Panc1 (cell line): ENCODE measurements at regions not wholly inside any gene's neighbourhood (a gene's known extent, or its start where the extent isn't known, plus 50 kb on each side); places are given as distances from the start of the nearest gene placed in this dataset.

ENCODE experiments used
- ATAC-seq: fragments of 200-7000 bp; cut with Tn5 transposase; 2 replicates; pipeline ENCODE4 v1.9.1; 2020; ENCODE audit warnings: mild to moderate bottlenecking, moderate library complexity
- BruUV-seq: library from RNA; stranded (reverse); fragments of 400-500 nt; replicated peaks from 2 replicates; lab custom pipeline; 2021; lab: Mats Ljungman, UMichigan
- CTCF ChIA-PET: fragments of 300-600 bp; sonication (Branson Sonifier 250); formaldehyde crosslinking; loops from one replicate; lab custom pipeline; 2022; ENCODE audit warnings: antibody characterized with exemption; lab: Charles Lee
- POLR2A ChIA-PET: fragments of 300-600 bp; sonication (Branson Sonifier 250); formaldehyde crosslinking; loops from one replicate; lab custom pipeline; 2022; ENCODE audit warnings: antibody characterized with exemption; lab: Charles Lee
- DNase-seq: peaks from one replicate; pipeline ENCODE4 v3.0.0-alpha.2; 2010; ENCODE audit warnings: low read depth, low spot score
- H3K27ac ChIP-seq: 2 replicates; pipeline ENCODE4 v1.5.1; 2011; ENCODE audit warnings: mild to moderate bottlenecking, low read length, inconsistent platforms
- H3K27me3 ChIP-seq: fragments of 200-500 bp; sonication (Bioruptor generic); 2 replicates; pipeline ENCODE4 v1.6.0; 2014; ENCODE audit warnings: low read length, inconsistent platforms; ENCODE audit not compliant: control insufficient read depth, insufficient read depth
- H3K36me3 ChIP-seq: fragments of 200-500 bp; sonication (Bioruptor generic); 2 replicates; pipeline ENCODE4 v1.5.1; 2014; ENCODE audit warnings: inconsistent platforms, mild to moderate bottlenecking, low read length, moderate library complexity; ENCODE audit not compliant: control insufficient read depth, insufficient read depth
- H3K4me1 ChIP-seq: 2 replicates; pipeline ENCODE4 v1.5.1; 2011; ENCODE audit warnings: inconsistent platforms, mild to moderate bottlenecking, low read length, moderate library complexity; ENCODE audit not compliant: control insufficient read depth, insufficient read depth
- H3K4me3 ChIP-seq, 2 experiments: 2 replicates each; pipeline ENCODE4 v1.5.1; 2011 to 2012; ENCODE audit warnings: low read depth in 2 of 2, low read length in 2 of 2, mild to moderate bottlenecking in 2 of 2, inconsistent platforms in 1 of 2, moderate library complexity in 1 of 2
- H3K9me3 ChIP-seq: fragments of 200-500 bp; sonication (Bioruptor generic); 2 replicates; pipeline ENCODE4 v1.5.1; 2014; ENCODE audit warnings: low read depth, mild to moderate bottlenecking, inconsistent platforms, low read length, moderate library complexity; ENCODE audit not compliant: control insufficient read depth, insufficient read depth
- POLR2AphosphoS5 ChIP-seq: IDR thresholded peaks from 2 replicates; pipeline ENCODE4 v1.6.1; 2012; ENCODE audit warnings: mild to moderate bottlenecking, low read depth, low read length, moderate library complexity
- SIN3A ChIP-seq: IDR thresholded peaks from 2 replicates; pipeline ENCODE4 v1.6.1; 2012; ENCODE audit warnings: low read depth, mild to moderate bottlenecking, low read length, moderate library complexity, borderline replicate concordance; ENCODE audit not compliant: insufficient read depth
- TCF7L2 ChIP-seq: IDR thresholded peaks from 2 replicates; pipeline ENCODE4 v1.6.1; 2011; ENCODE audit warnings: mild to moderate bottlenecking, low read depth, low read length, inconsistent platforms
- in situ Hi-C: cut with HindIII; loops from 2 replicates; pipeline ENCODE4 v1.10.0; 2016; ENCODE audit warnings: low sequenced_read_pairs, low pct_unique_long_range_greater_than_20kb
- intact Hi-C: fragments of 100-400 bp; cut with micrococcal nuclease; formaldehyde crosslinking; loops from one replicate; pipeline ENCODE4 v1.10.0; 2022; ENCODE audit not compliant: unreplicated experiment
- TF ChIP-seq, protein P1 (sequence below): fragments of 450-650 bp; IDR thresholded peaks from 2 replicates; pipeline ENCODE4 v1.5.1; 2017; ENCODE audit warnings: mild to moderate bottlenecking
- TF ChIP-seq, protein P2 (sequence below), 2 experiments: IDR thresholded peaks; 2 replicates each; pipeline ENCODE4 v1.6.1; 2011 to 2012; ENCODE audit warnings: low read depth in 2 of 2, control low read depth in 1 of 2, low read length in 1 of 2, mild to moderate bottlenecking in 1 of 2, moderate library complexity in 1 of 2; ENCODE audit not compliant: insufficient read depth in 1 of 2

DNA sequence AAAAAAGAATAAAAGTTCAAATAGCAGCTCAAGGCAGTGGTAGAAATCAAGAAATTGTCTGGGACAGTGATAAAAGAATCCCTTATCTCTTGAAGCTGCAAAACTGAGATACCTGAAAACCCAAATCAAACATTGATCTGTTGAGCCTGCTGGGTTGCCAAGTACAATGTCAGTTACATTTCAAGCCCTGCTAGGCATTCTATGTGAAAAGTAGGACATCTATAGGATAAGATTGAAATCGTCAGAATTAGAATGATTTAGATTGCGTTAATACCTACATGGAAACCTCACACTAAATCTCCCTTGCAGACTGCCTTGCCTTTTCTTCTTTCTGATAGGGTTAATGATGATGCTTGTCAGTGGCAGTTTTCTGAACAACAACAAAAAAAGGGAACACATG lies 1684.4 kb upstream of the B3GALT2 start:
- intact Hi-C loops = no loop called here
- ChIA-PET CTCF (no interaction called here), POLR2A (no interaction called here)
- no peaks in the 10 kb centered on the region for H3K36me3 ChIP-seq
- ATAC-seq (no peak), DNase-seq (no peak)
- no TSS peak for BruUV-seq
- TF ChIP-seq POLR2AphosphoS5 (no peak), SIN3A (no peak), TCF7L2 (no peak)
- TF ChIP-seq, protein P1, sequence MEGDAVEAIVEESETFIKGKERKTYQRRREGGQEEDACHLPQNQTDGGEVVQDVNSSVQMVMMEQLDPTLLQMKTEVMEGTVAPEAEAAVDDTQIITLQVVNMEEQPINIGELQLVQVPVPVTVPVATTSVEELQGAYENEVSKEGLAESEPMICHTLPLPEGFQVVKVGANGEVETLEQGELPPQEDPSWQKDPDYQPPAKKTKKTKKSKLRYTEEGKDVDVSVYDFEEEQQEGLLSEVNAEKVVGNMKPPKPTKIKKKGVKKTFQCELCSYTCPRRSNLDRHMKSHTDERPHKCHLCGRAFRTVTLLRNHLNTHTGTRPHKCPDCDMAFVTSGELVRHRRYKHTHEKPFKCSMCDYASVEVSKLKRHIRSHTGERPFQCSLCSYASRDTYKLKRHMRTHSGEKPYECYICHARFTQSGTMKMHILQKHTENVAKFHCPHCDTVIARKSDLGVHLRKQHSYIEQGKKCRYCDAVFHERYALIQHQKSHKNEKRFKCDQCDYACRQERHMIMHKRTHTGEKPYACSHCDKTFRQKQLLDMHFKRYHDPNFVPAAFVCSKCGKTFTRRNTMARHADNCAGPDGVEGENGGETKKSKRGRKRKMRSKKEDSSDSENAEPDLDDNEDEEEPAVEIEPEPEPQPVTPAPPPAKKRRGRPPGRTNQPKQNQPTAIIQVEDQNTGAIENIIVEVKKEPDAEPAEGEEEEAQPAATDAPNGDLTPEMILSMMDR = no peak
- TF ChIP-seq, protein P2, sequence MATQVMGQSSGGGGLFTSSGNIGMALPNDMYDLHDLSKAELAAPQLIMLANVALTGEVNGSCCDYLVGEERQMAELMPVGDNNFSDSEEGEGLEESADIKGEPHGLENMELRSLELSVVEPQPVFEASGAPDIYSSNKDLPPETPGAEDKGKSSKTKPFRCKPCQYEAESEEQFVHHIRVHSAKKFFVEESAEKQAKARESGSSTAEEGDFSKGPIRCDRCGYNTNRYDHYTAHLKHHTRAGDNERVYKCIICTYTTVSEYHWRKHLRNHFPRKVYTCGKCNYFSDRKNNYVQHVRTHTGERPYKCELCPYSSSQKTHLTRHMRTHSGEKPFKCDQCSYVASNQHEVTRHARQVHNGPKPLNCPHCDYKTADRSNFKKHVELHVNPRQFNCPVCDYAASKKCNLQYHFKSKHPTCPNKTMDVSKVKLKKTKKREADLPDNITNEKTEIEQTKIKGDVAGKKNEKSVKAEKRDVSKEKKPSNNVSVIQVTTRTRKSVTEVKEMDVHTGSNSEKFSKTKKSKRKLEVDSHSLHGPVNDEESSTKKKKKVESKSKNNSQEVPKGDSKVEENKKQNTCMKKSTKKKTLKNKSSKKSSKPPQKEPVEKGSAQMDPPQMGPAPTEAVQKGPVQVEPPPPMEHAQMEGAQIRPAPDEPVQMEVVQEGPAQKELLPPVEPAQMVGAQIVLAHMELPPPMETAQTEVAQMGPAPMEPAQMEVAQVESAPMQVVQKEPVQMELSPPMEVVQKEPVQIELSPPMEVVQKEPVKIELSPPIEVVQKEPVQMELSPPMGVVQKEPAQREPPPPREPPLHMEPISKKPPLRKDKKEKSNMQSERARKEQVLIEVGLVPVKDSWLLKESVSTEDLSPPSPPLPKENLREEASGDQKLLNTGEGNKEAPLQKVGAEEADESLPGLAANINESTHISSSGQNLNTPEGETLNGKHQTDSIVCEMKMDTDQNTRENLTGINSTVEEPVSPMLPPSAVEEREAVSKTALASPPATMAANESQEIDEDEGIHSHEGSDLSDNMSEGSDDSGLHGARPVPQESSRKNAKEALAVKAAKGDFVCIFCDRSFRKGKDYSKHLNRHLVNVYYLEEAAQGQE (IDR thresholded peaks at IDR 0.05; ENCODE audit: insufficient read depth in 1 of 2, low read depth in 2 of 2, low read length in 1 of 2) = no peak
- no peaks in the 10 kb centered on the region for H3K9me3 ChIP-seq
- no peak overlapping the region for H3K4me3 ChIP-seq
- H3K27ac ChIP-seq = no peak overlapping the region
- H3K4me1 ChIP-seq = no peaks in the 10 kb centered on the region
- no peaks in the 10 kb centered on the region for H3K27me3 ChIP-seq
- in situ Hi-C loops = no loop called here

DNA sequence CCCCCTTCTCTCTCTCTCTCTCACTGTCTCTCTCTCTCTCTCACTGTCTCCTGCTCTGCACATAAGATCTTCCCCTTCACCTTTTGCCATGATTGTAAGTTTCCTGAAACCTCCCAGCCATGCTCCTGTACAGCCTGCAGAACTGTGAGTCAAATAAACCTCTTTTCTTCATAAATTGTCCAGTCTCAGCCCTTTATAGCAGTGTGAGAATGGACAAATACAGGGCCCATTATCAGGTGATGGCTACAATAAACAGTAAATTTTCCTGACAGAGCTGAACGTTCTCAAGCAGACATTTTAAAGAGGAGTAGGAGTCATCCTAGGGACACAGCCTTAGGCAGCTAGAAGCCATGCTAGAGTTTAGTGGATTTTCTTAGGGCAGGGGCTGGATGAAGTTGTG lies 1679.7 kb upstream of the B3GALT2 start:
- TF ChIP-seq TCF7L2 (no peak), POLR2AphosphoS5 (no peak), SIN3A (no peak)
- TF ChIP-seq, protein P2 (IDR thresholded peaks at IDR 0.05; ENCODE audit: insufficient read depth in 1 of 2, low read depth in 2 of 2, low read length in 1 of 2) = no peak
- TF ChIP-seq, protein P1 = no peak
- POLR2A ChIA-PET = no interaction called here
- intact Hi-C loops = no loop called here

More for the DNA sequence above, 1679.7 kb upstream of the B3GALT2 start:
- no peak for ATAC-seq
- no peaks in the 10 kb centered on the region for H3K36me3 ChIP-seq
- in situ Hi-C loops = no loop called here
- H3K4me1 ChIP-seq = no peaks in the 10 kb centered on the region
- BruUV-seq = no TSS peak
- H3K27ac ChIP-seq = no peak overlapping the region
- H3K4me3 ChIP-seq = no peak overlapping the region
- H3K27me3 ChIP-seq = no peaks in the 10 kb centered on the region
- CTCF ChIA-PET = no interaction called here
- H3K9me3 ChIP-seq = no peaks in the 10 kb centered on the region
- no peak for DNase-seq
